ENCODE measurements at regions not wholly inside any gene's neighbourhood (a gene's known extent, or its start where the extent isn't known, plus 50 kb on each side); places are given as distances from the start of the nearest gene placed in this dataset.

DNA sequence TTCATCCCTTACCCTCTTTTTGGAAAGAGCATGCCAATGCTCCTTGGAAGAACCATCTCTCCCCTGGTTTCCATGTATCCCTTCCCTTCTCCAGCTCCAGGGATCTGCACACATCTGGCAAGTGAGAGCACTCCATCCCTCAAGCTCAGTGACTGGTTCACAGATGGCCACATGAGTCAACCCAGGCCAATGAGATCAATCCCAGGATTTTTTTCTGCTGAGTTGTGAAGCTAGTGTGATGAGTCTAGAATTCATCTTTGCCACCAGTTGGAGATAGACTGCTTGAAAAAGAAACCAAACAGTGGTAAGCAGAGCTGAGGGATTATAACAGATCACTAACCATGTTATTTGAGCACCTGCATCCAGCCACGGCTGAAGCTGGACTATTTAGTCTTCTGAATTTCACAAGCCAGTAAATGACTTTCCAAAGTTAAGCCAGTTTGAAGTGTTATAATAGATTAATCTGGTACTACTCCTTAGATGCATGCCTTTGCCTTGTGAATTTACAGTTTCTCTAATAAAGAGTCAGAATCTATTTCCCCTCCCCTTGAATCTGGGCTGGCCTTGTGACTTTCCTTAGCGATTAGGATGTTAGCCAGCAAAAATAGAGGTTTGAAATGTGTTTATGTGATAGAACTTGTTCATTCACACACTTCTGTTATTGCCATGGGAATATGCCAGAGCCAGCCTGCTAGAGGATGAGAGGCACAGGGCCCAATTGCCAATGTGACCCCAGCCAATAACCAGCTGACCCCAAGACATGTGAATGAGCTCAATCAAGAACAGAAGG, 159.8 kb downstream of the WNT5A start:
- TF ChIP-seq, protein P1, sequence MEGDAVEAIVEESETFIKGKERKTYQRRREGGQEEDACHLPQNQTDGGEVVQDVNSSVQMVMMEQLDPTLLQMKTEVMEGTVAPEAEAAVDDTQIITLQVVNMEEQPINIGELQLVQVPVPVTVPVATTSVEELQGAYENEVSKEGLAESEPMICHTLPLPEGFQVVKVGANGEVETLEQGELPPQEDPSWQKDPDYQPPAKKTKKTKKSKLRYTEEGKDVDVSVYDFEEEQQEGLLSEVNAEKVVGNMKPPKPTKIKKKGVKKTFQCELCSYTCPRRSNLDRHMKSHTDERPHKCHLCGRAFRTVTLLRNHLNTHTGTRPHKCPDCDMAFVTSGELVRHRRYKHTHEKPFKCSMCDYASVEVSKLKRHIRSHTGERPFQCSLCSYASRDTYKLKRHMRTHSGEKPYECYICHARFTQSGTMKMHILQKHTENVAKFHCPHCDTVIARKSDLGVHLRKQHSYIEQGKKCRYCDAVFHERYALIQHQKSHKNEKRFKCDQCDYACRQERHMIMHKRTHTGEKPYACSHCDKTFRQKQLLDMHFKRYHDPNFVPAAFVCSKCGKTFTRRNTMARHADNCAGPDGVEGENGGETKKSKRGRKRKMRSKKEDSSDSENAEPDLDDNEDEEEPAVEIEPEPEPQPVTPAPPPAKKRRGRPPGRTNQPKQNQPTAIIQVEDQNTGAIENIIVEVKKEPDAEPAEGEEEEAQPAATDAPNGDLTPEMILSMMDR (IDR thresholded peaks at IDR 0.05; ENCODE audit: low read depth, low read length) = no peak
- TF ChIP-seq POLR2A (IDR thresholded peaks at IDR 0.05; ENCODE audit: extremely low read depth, insufficient read length) (no peak), MYC (IDR thresholded peaks at IDR 0.05; ENCODE audit: low read depth, low read length) (no peak)
- TF ChIP-seq, protein P2, sequence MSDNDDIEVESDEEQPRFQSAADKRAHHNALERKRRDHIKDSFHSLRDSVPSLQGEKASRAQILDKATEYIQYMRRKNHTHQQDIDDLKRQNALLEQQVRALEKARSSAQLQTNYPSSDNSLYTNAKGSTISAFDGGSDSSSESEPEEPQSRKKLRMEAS (IDR thresholded peaks at IDR 0.05; ENCODE audit: low read depth, low read length) = no peak
- DNase-seq (ENCODE audit: low read depth) = no peak
- H3K4me3 ChIP-seq (ENCODE audit: low read depth, low read length) = no peak overlapping the region

DNA sequence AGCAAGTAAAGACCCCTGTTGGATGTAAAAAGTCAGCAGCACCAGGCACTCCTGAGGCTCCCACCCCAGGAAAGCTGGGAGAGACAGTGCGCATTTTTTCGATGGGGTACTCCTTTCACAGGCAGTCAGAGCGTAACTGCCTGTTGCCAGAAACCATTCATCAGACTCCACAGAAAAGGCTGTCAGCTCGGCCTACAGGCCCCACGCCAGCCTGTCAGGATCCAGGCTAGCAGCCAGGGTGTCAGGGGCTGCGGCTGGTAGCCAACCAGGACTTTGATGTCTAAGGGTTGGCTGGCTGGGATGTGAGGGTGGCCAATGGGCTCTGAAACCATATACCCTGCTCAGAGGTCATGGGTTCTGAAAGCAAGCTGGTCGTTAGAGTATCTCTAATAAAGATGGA, 164.5 kb downstream of the WNT5A start:
- no peak for DNase-seq (ENCODE audit: low read depth)
- TF ChIP-seq, protein P2 (IDR thresholded peaks at IDR 0.05; ENCODE audit: low read depth, low read length) = no peak
- TF ChIP-seq MYC (IDR thresholded peaks at IDR 0.05; ENCODE audit: low read depth, low read length) (no peak), POLR2A (IDR thresholded peaks at IDR 0.05; ENCODE audit: extremely low read depth, insufficient read length) (no peak)
- TF ChIP-seq, protein P1 (IDR thresholded peaks at IDR 0.05; ENCODE audit: low read depth, low read length) = no peak
- H3K4me3 ChIP-seq (ENCODE audit: low read depth, low read length) = no peak overlapping the region

DNA sequence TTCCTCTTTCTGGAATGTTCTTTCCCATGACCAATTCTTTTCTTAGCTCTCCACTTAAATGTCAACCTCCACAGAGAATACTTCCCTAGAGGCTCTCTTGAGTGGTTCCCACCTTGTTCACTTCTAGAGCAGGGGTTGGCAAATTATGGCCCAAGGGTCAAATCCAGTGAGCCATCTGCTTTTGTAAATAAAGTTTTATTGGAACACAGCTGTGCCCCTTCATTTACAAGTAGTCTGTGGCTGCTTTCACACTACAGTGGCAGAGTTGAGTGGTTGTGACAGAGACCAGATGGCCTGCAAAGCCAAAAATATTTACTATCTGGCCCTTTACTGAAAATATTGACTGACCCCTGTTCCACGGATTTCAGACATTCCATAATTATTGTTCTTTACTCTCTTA, 166.2 kb downstream of the WNT5A start:
- no peak for DNase-seq (ENCODE audit: low read depth)
- H3K4me3 ChIP-seq (ENCODE audit: low read depth, low read length) = no peak overlapping the region
- TF ChIP-seq, protein P2 (IDR thresholded peaks at IDR 0.05; ENCODE audit: low read depth, low read length) = no peak
- TF ChIP-seq MYC (IDR thresholded peaks at IDR 0.05; ENCODE audit: low read depth, low read length) (no peak), POLR2A (IDR thresholded peaks at IDR 0.05; ENCODE audit: extremely low read depth, insufficient read length) (no peak)
- TF ChIP-seq, protein P1 (IDR thresholded peaks at IDR 0.05; ENCODE audit: low read depth, low read length) = no peak

DNA sequence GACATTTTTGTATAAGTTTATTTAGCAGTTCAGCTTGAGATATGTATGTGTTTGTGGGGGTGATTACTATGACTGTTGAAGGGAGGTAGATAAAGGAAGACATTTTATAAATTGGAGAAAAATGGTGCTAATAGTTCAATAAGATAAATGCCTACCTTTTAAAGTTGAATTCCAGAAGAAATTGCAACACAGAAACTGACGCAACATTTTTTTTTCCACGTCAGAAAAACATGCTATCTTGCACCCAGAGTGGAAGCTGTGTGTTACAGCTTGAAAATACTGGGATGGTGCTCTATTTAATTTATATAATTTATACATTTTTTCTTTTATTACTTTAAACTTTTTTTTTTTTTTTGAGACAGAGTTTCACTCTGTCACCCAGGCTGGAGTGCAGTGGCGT, 171.7 kb downstream of the WNT5A start:
- DNase-seq (ENCODE audit: low read depth) = no peak
- TF ChIP-seq, protein P1 (IDR thresholded peaks at IDR 0.05; ENCODE audit: low read depth, low read length) = no peak
- TF ChIP-seq POLR2A (IDR thresholded peaks at IDR 0.05; ENCODE audit: extremely low read depth, insufficient read length) (no peak), MYC (IDR thresholded peaks at IDR 0.05; ENCODE audit: low read depth, low read length) (no peak)
- TF ChIP-seq, protein P2 (IDR thresholded peaks at IDR 0.05; ENCODE audit: low read depth, low read length) = no peak
- H3K4me3 ChIP-seq (ENCODE audit: low read depth, low read length) = no peak overlapping the region

DNA sequence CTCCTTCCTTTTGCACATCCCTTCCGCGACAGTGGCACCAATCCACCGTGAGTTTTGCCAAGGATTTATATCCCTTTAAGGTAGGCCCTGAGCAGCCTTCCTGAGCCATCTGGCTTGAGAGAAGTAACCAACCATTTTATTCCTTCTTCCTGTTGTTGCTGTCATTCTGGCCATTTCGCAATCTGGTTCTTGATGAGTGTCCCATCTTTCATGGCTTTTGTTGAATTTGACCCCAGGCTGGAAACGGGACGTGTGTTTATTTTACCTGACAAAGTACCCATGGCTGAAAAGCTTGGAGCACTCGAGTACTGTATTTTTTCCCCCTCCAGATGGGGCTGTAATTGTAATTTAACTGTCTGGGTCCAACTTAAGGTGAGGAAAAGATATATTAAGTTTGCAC, 173.4 kb downstream of the WNT5A start:
- no peak for TF ChIP-seq MYC (IDR thresholded peaks at IDR 0.05; ENCODE audit: low read depth, low read length)
- TF ChIP-seq, protein P2 (IDR thresholded peaks at IDR 0.05; ENCODE audit: low read depth, low read length) = no peak
- TF ChIP-seq, protein P1 (IDR thresholded peaks at IDR 0.05; ENCODE audit: low read depth, low read length) = no peak
- TF ChIP-seq POLR2A (IDR thresholded peaks at IDR 0.05; ENCODE audit: extremely low read depth, insufficient read length) = no peak
- no peak for DNase-seq (ENCODE audit: low read depth)
- H3K4me3 ChIP-seq (ENCODE audit: low read depth, low read length) = no peak overlapping the region
